Muscle of back (tissue), 3 donors: ENCODE measurements at regions not wholly inside any gene's neighbourhood (a gene's known extent, or its start where the extent isn't known, plus 50 kb on each side); places are given as distances from the start of the nearest gene placed in this dataset.

Source experiments
- DNase-seq, 3 donors: peaks; one replicate each; pipeline versions ENCODE4 v3.0.0 to v3.0.0-alpha.2; 2013

- no peak for DNase-seq
These were observed 201.5 kb downstream of the SP3 start for GRCh38 chr2:173763641-173764040.

GRCh38 chr2:173764094-173764493 is 201.1 kb downstream of the SP3 start:
- DNase-seq, result no peak

GRCh38 chr2:173766537-173767289 is 198.5 kb downstream of the SP3 start:
- DNase-seq, result no peak

- DNase-seq, result no peak
These were observed 194.1 kb downstream of the SP3 start for GRCh38 chr2:173770947-173771678.

- DNase-seq, result no peak
These were observed 193.0 kb downstream of the SP3 start for GRCh38 chr2:173772205-173772604.

- DNase-seq, result no peak
These were observed 192.1 kb downstream of the SP3 start for GRCh38 chr2:173773076-173773475.

- DNase-seq, result no peak
These were observed 189.7 kb downstream of the SP3 start for GRCh38 chr2:173775440-173775839.

- no peak for DNase-seq
These were observed 182.5 kb downstream of the SP3 start for GRCh38 chr2:173782681-173783080.

- no peak for DNase-seq
These were observed 181.8 kb downstream of the SP3 start for GRCh38 chr2:173783382-173783781.

GRCh38 chr2:173785813-173786212 is 179.4 kb downstream of the SP3 start:
- DNase-seq, result no peak

- DNase-seq, result no peak
These were observed 173.7 kb downstream of the SP3 start for GRCh38 chr2:173791502-173791901.

- no peak for DNase-seq
These were observed 173.0 kb downstream of the SP3 start for GRCh38 chr2:173792166-173792565.

GRCh38 chr2:173792741-173793140 is 172.4 kb downstream of the SP3 start:
- DNase-seq, result no peak

GRCh38 chr2:173793709-173794565 is 171.2 kb downstream of the SP3 start:
- no peak for DNase-seq

- no peak for DNase-seq
These were observed 167.4 kb downstream of the SP3 start for GRCh38 chr2:173797586-173798263.

GRCh38 chr2:173802518-173802917 is 162.7 kb downstream of the SP3 start:
- DNase-seq, result no peak

GRCh38 chr2:173803449-173803848 is 161.7 kb downstream of the SP3 start:
- no peak for DNase-seq

GRCh38 chr2:173806761-173807160 is 158.4 kb downstream of the SP3 start:
- DNase-seq, result no peak

- no peak for DNase-seq
These were observed 156.5 kb downstream of the SP3 start for GRCh38 chr2:173808718-173809117.

- no peak for DNase-seq
These were observed 152.9 kb downstream of the SP3 start for GRCh38 chr2:173812321-173812720.

- no peak for DNase-seq
These were observed 150.9 kb downstream of the SP3 start for GRCh38 chr2:173814306-173814705.

GRCh38 chr2:173815772-173816171 is 149.4 kb downstream of the SP3 start:
- no peak for DNase-seq
